GM18505 (cell line): ENCODE measurements at regions not wholly inside any gene's neighbourhood (a gene's known extent, or its start where the extent isn't known, plus 50 kb on each side); places are given as distances from the start of the nearest gene placed in this dataset.

Experiments used
- ATAC-seq: cut with Tn5 transposase; IDR thresholded peaks from one replicate; pipeline ENCODE4 v1.9.1; 2021; ENCODE audit not compliant: unreplicated experiment
- POLR2A ChIP-seq: IDR thresholded peaks from 4 replicates; pipeline ENCODE4 v1.6.1; 2011; ENCODE audit warnings: borderline replicate concordance; ENCODE audit not compliant: insufficient read depth, insufficient read length; ENCODE audit errors: extremely low read depth

- ATAC-seq: no peak
- no peak for TF ChIP-seq POLR2A
These were observed 250.2 kb upstream of the DMRT1 start for GRCh38 chr9:591292-591691.

- TF ChIP-seq POLR2A: no peak
These were observed 249.3 kb upstream of the DMRT1 start for GRCh38 chr9:592225-592624.

GRCh38 chr9:592733-593132, 248.8 kb upstream of the DMRT1 start:
- no peak for ATAC-seq
- no peak for TF ChIP-seq POLR2A

More at GRCh38 chr9:592225-592624, 249.3 kb upstream of the DMRT1 start:
- ATAC-seq: no peak

GRCh38 chr9:593809-594208, 247.7 kb upstream of the DMRT1 start:
- no peak for ATAC-seq
- TF ChIP-seq POLR2A: no peak

- no peak for ATAC-seq
These were observed 244.8 kb upstream of the DMRT1 start for GRCh38 chr9:596703-597102.

GRCh38 chr9:600006-600405, 241.5 kb upstream of the DMRT1 start:
- no peak for TF ChIP-seq POLR2A
- ATAC-seq: no peak

More at GRCh38 chr9:596703-597102, 244.8 kb upstream of the DMRT1 start:
- no peak for TF ChIP-seq POLR2A

GRCh38 chr9:602716-603115, 238.8 kb upstream of the DMRT1 start:
- no peak for TF ChIP-seq POLR2A
- ATAC-seq: no peak

GRCh38 chr9:603126-603525, 238.4 kb upstream of the DMRT1 start:
- no peak for TF ChIP-seq POLR2A
- ATAC-seq: no peak

GRCh38 chr9:607417-607816, 234.1 kb upstream of the DMRT1 start:
- no peak for ATAC-seq
- no peak for TF ChIP-seq POLR2A

GRCh38 chr9:613771-614347, 227.6 kb upstream of the DMRT1 start:
- ATAC-seq: peak; percentile 95
- TF ChIP-seq POLR2A: no peak

GRCh38 chr9:614431-614830, 227.1 kb upstream of the DMRT1 start:
- TF ChIP-seq POLR2A: no peak
- ATAC-seq: no peak

- TF ChIP-seq POLR2A: no peak
- ATAC-seq: no peak
These were observed 225.7 kb upstream of the DMRT1 start for GRCh38 chr9:615756-616155.

GRCh38 chr9:616694-617093, 224.8 kb upstream of the DMRT1 start:
- no peak for TF ChIP-seq POLR2A

GRCh38 chr9:617445-618085, 223.9 kb upstream of the DMRT1 start:
- ATAC-seq: no peak
- no peak for TF ChIP-seq POLR2A

More at GRCh38 chr9:616694-617093, 224.8 kb upstream of the DMRT1 start:
- ATAC-seq: no peak
